ENCODE measurements at regions not wholly inside any gene's neighbourhood (a gene's known extent, or its start where the extent isn't known, plus 50 kb on each side); places are given as distances from the start of the nearest gene placed in this dataset.

- DNase-seq (ENCODE audit: low read depth) = no peak
These were observed 56.1 kb upstream of the SOX9 start for GRCh38 chr17:72064606-72065193.

DNA sequence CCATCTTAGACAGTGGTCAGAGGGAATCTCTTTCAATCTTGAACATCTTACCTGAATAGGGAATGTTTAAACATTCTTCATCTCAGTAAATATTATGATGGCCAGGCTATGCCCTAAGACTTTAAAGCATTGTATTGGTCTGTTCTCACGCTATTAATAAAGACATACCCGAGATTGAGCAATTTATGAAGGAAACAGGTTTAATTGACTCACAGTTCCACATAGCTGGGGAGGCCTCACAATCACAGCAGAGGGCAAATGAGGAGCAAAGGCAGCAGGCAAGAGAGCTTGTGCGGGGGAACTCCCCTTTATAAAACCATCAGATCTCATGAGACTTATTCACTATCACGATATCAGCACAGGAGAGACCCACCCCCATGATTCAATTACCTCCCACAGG lies 55.3 kb upstream of the SOX9 start:
- no peak for DNase-seq (ENCODE audit: low read depth)

DNA sequence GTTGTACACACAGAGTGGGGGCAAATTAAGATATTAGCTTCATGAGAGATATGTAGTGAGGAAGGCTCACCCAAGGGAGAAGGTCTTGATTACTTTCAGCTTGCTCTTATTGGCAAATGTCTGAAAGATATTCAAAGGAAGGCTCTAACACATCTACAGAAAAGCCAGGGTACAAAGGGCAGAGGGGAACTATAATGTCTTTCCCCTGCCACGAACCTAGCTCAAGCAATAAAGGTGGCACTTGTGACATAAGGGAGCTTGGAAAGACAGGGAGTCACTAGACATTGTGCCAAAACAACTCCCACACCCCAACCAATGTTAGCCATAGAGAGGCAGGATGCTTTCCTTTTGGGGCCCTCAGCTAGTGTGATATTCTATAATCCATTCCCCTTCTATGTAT lies 52.2 kb upstream of the SOX9 start:
- no peak for DNase-seq (ENCODE audit: low read depth)

DNA sequence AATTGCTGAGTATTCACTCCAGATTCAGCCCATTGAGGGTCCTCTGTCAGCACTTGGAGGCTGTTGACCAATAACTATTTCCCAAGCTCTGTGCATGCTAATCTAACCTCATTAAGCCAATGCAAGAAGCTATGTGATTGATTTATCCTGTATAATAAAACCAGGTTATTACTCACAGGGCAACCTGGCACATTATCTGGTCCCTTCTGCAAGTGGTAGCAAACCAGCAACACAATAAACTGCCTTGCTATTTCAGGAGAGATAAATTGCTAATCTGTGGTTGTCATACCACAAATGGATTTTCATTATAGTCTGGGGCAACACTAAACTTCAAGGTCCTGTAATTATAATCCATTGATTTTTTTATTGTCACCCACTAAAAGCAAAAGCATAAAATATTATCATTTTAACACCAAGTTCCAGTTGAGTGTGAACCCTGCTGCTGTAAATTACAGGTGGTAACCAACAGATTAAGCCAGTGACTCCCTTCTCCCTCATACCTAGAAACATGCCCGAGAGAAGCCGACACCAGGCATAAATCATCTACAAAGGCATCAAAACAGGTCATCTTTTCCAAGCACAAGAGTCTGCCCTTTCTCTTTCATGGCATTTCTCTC lies 51.1 kb upstream of the SOX9 start:
- DNase-seq (ENCODE audit: low read depth) = no peak

Measured in RPMI7951 (cell line).